HG02852 (cell line): ENCODE measurements at regions not wholly inside any gene's neighbourhood (a gene's known extent, or its start where the extent isn't known, plus 50 kb on each side); places are given as distances from the start of the nearest gene placed in this dataset.
"Not testable (repeated sequence)": the region's sequence is repeated elsewhere in the genome, so short reads cannot be mapped to it uniquely, and the experiment has no call there.

Experiments
- ATAC-seq: cut with Tn5 transposase; IDR thresholded peaks from one replicate; pipeline ENCODE4 v1.9.1; 2021; ENCODE audit warnings: mild to moderate bottlenecking, moderate library complexity; ENCODE audit not compliant: unreplicated experiment

- not testable (repeated sequence) for ATAC-seq
Observed at GRCh38 chrX:144188489-144188888, 304.6 kb downstream of the UBE2NL start.

- not testable (repeated sequence) for ATAC-seq
Observed at GRCh38 chrX:144197057-144197456, 313.2 kb downstream of the UBE2NL start.

GRCh38 chrX:144202726-144203125 lies 318.9 kb downstream of the UBE2NL start:
- not testable (repeated sequence) for ATAC-seq

GRCh38 chrX:144208360-144209024 lies 324.6 kb downstream of the UBE2NL start:
- not testable (repeated sequence) for ATAC-seq

- no peak for ATAC-seq
Observed at GRCh38 chrX:144214651-144215050, 330.8 kb downstream of the UBE2NL start.

- ATAC-seq = no peak
Observed at GRCh38 chrX:144219035-144219434, 335.2 kb downstream of the UBE2NL start.

GRCh38 chrX:144231116-144231785 lies 347.4 kb downstream of the UBE2NL start:
- not testable (repeated sequence) for ATAC-seq

- ATAC-seq = no peak
Observed at GRCh38 chrX:144253356-144253755, 369.5 kb downstream of the UBE2NL start.

- ATAC-seq = no peak
Observed at GRCh38 chrX:144259054-144259453, 375.2 kb downstream of the UBE2NL start.

GRCh38 chrX:144265641-144266040 lies 381.8 kb downstream of the UBE2NL start:
- ATAC-seq = no peak

- no peak for ATAC-seq
Observed at GRCh38 chrX:144275367-144275766, 391.5 kb downstream of the UBE2NL start.

GRCh38 chrX:144275843-144276242 lies 392.0 kb downstream of the UBE2NL start:
- ATAC-seq = no peak

- no peak for ATAC-seq
Observed at GRCh38 chrX:144293229-144293628, 409.4 kb downstream of the UBE2NL start.

GRCh38 chrX:144295921-144296320 lies 412.1 kb downstream of the UBE2NL start:
- no peak for ATAC-seq

- no peak for ATAC-seq
Observed at GRCh38 chrX:144297221-144297620, 413.4 kb downstream of the UBE2NL start.

- ATAC-seq = no peak
Observed at GRCh38 chrX:144327495-144327894, 443.6 kb downstream of the UBE2NL start.

- no peak for ATAC-seq
Observed at GRCh38 chrX:144333429-144333828, 449.6 kb downstream of the UBE2NL start.

GRCh38 chrX:144334577-144334976 lies 450.7 kb downstream of the UBE2NL start:
- no peak for ATAC-seq

- ATAC-seq = no peak
Observed at GRCh38 chrX:144335402-144335801, 451.5 kb downstream of the UBE2NL start.

- no peak for ATAC-seq
Observed at GRCh38 chrX:144379156-144379555, 495.3 kb downstream of the UBE2NL start.

GRCh38 chrX:144388738-144389137 lies 504.9 kb downstream of the UBE2NL start:
- ATAC-seq = no peak
